Common myeloid progenitor, CD34-positive (primary cell): ENCODE measurements at regions not wholly inside any gene's neighbourhood (a gene's known extent, or its start where the extent isn't known, plus 50 kb on each side); places are given as distances from the start of the nearest gene placed in this dataset.

Source experiments
- CTCF ChIA-PET: fragments of 350-600 bp; sonication (Branson Sonifier 250); formaldehyde crosslinking; loops from one replicate; lab custom pipeline; 2021; ENCODE audit warnings: antibody characterized with exemption; lab: Charles Lee
- POLR2A ChIA-PET: fragments of 350-600 bp; sonication (Branson Sonifier 250); formaldehyde crosslinking; loops from one replicate; lab custom pipeline; 2021; ENCODE audit warnings: antibody characterized with exemption; lab: Charles Lee
- DNase-seq, 3 donors: peaks; one replicate each; pipeline versions ENCODE4 v3.0.0 to v3.0.0-alpha.2; 2013
- H3K27ac ChIP-seq, 2 experiments: 1 replicate in 1 of 2; 2 replicates in 1 of 2; pipeline ENCODE4 v1.7.0; 2013; ENCODE audit warnings: inconsistent platforms in 2 of 2, low read length in 2 of 2, mild to moderate bottlenecking in 2 of 2, low read depth in 1 of 2, moderate library complexity in 1 of 2; ENCODE audit not compliant: severe bottlenecking in 2 of 2, insufficient read depth in 1 of 2, poor library complexity in 1 of 2
- H3K27me3 ChIP-seq, 5 experiments: replicated peaks in 2 of 5; 1 replicate in 3 of 5; 2 replicates in 2 of 5; pipeline versions ENCODE4 v1.6.1 to v1.7.0; 2013; ENCODE audit warnings: low read length in 4 of 5, mild to moderate bottlenecking in 2 of 5, moderate library complexity in 2 of 5, inconsistent platforms in 1 of 5; ENCODE audit not compliant: insufficient read depth in 5 of 5, control insufficient read depth in 4 of 5
- H3K36me3 ChIP-seq, 4 experiments: 1 replicate in 2 of 4; 2 replicates in 2 of 4; pipeline versions ENCODE4 v1.6.1 to v1.7.0; 2013; ENCODE audit warnings: low read length in 3 of 4, control low read depth in 1 of 4, mild to moderate bottlenecking in 1 of 4; ENCODE audit not compliant: control insufficient read depth in 4 of 4, insufficient read depth in 4 of 4
- H3K4me1 ChIP-seq, 4 experiments: 1 replicate in 3 of 4; 2 replicates in 1 of 4; pipeline versions ENCODE4 v1.6.1 to v1.7.1; 2013; ENCODE audit warnings: low read length in 3 of 4, mild to moderate bottlenecking in 3 of 4, control low read depth in 1 of 4, inconsistent platforms in 1 of 4, moderate library complexity in 1 of 4; ENCODE audit not compliant: control insufficient read depth in 4 of 4, insufficient read depth in 4 of 4; ENCODE audit errors: control extremely low read depth in 1 of 4
- H3K4me3 ChIP-seq, 7 experiments: 1 replicate in 4 of 7; 2 replicates in 3 of 7; pipeline versions ENCODE4 v1.5.1 to v1.7.0; 2013; ENCODE audit warnings: mild to moderate bottlenecking in 7 of 7, low read length in 6 of 7, moderate library complexity in 6 of 7, inconsistent platforms in 2 of 7, low read depth in 2 of 7, control low read depth in 1 of 7; ENCODE audit not compliant: insufficient read depth in 4 of 7, control insufficient read depth in 1 of 7; ENCODE audit errors: extremely low read depth in 1 of 7
- H3K9me3 ChIP-seq, 5 experiments: 1 replicate in 4 of 5; 2 replicates in 1 of 5; pipeline versions ENCODE4 v1.6.1 to v1.7.1; 2013; ENCODE audit warnings: low read length in 4 of 5, mild to moderate bottlenecking in 2 of 5, inconsistent platforms in 1 of 5, low read depth in 1 of 5, moderate library complexity in 1 of 5; ENCODE audit not compliant: control insufficient read depth in 4 of 5, insufficient read depth in 2 of 5; ENCODE audit errors: control extremely low read depth in 1 of 5
- WGBS: methylation state at CpG from one replicate; pipeline ENCODE4 v1.1.5; 2013; ENCODE audit not compliant: insufficient coverage; 5-methylcytosine and 5-hydroxymethylcytosine counted together

DNA sequence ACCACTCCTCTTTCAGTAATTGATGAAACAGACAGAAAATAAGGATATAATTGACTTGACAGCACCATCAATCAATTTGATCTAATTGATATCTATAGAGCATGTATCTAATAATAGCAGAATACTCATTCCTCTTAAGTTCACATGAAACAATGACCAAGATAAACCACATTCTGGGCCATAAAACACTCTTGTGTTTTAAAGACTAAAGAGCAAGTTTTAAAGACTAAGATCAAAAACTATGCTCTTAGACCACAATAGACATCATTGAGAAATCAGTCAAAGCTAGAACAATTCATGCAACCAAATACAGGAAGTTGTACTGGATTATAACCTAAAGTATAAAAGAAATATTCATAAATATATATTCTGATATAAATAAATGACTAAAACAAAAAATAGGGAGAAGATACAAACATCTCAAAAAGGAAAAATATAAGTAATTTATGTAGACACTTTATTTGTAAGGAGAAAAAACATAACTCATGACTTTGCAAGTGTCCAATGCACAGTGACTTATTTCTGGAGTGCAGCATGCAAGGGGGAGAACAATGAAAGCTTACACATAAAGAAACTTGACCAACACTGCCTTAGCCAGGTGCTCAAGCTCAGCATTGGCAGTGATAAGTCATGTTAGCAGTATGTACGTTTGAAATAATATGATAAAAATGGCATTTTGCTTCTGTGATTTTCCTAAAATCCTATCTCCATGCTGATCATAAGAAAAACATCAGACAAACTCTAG, 312.7 kb upstream of the IGFBP3 start:
- no peaks in the 10 kb centered on the region for H3K36me3 ChIP-seq
- H3K4me1 ChIP-seq = no peaks in the 10 kb centered on the region
- DNase-seq = no peak
- no peaks in the 10 kb centered on the region for H3K9me3 ChIP-seq
- no peak overlapping the region for H3K27ac ChIP-seq
- H3K4me3 ChIP-seq = no peak overlapping the region
- no CpG with 5 or more reads among the region's 1 CpG for WGBS
- CTCF ChIA-PET = no interaction called here
- POLR2A ChIA-PET = no interaction called here
- no peaks in the 10 kb centered on the region for H3K27me3 ChIP-seq

DNA sequence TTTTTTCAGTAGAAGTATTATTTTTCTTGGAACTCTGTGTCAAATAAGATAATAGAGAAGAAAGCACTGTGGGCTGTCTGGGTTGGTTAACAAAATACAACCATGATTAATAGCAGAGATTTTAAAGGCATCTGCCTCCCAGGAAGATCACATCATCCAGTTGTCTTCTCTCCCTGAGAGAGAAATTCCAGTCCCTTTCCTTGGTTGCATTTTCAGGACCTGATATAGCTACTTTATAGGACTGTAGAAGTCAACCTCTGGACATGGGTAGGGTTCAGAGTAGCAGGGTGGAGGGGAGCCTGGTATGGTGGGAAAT, 309.9 kb upstream of the IGFBP3 start:
- Histone ChIP-seq H3K27me3 (no peaks in the 10 kb centered on the region), H3K27ac (no peak overlapping the region), H3K36me3 (no peaks in the 10 kb centered on the region), H3K9me3 (no peaks in the 10 kb centered on the region), H3K4me3 (no peak overlapping the region), H3K4me1 (no peaks in the 10 kb centered on the region)
- ChIA-PET POLR2A (interaction anchor here (0.7 kb wide), 1 partner anchor 246 kb away, joined by 3 read pairs; no protein-coding TSS in a partner anchor), CTCF (no interaction called here)
- no peak for DNase-seq

- WGBS = no CpG with 5 or more reads among the region's 3 CpGs
- ChIA-PET POLR2A (no interaction called here), CTCF (no interaction called here)
Measured at GRCh38 chr7:46230298-46230989, 309.4 kb upstream of the IGFBP3 start.

GRCh38 chr7:46229409-46229808, 308.3 kb upstream of the IGFBP3 start:
- POLR2A ChIA-PET = no interaction called here
- no peak for DNase-seq
- Histone ChIP-seq H3K27ac (no peak overlapping the region), H3K36me3 (no peaks in the 10 kb centered on the region), H3K9me3 (no peaks in the 10 kb centered on the region), H3K4me1 (no peaks in the 10 kb centered on the region), H3K4me3 (no peak overlapping the region), H3K27me3 (no peaks in the 10 kb centered on the region)
- CTCF ChIA-PET = no interaction called here
- 89% methylated on average over 3 of the region's 4 CpGs for WGBS

More at GRCh38 chr7:46230298-46230989, 309.4 kb upstream of the IGFBP3 start:
- Histone ChIP-seq H3K27ac (no peak overlapping the region), H3K9me3 (no peaks in the 10 kb centered on the region), H3K27me3 (no peaks in the 10 kb centered on the region), H3K36me3 (no peaks in the 10 kb centered on the region), H3K4me3 (no peak overlapping the region), H3K4me1 (no peaks in the 10 kb centered on the region)
- DNase-seq = no peak

- DNase-seq = no peak
- Histone ChIP-seq H3K27me3 (no peaks in the 10 kb centered on the region), H3K4me1 (no peaks in the 10 kb centered on the region), H3K27ac (no peak overlapping the region), H3K9me3 (no peaks in the 10 kb centered on the region), H3K4me3 (no peak overlapping the region), H3K36me3 (no peaks in the 10 kb centered on the region)
- POLR2A ChIA-PET = no interaction called here
- CTCF ChIA-PET = no interaction called here
- WGBS = no CpG with 5 or more reads among the region's 3 CpGs
Measured at GRCh38 chr7:46226860-46227259, 305.8 kb upstream of the IGFBP3 start.

GRCh38 chr7:46224363-46224762, 303.3 kb upstream of the IGFBP3 start:
- Histone ChIP-seq H3K4me3 (no peak overlapping the region), H3K27ac (no peak overlapping the region), H3K27me3 (no peaks in the 10 kb centered on the region), H3K9me3 (no peaks in the 10 kb centered on the region), H3K36me3 (no peaks in the 10 kb centered on the region), H3K4me1 (no peaks in the 10 kb centered on the region)
- POLR2A ChIA-PET = interaction anchor here (1.1 kb wide), 1 partner anchor 11 kb away, joined by 3 read pairs; no protein-coding TSS in a partner anchor
- CTCF ChIA-PET = interaction anchor here (1.1 kb wide), 1 partner anchor 11 kb away, joined by 3 read pairs; no protein-coding TSS in a partner anchor
- no peak for DNase-seq
- 82% methylated on average over 3 of the region's 5 CpGs for WGBS

DNA sequence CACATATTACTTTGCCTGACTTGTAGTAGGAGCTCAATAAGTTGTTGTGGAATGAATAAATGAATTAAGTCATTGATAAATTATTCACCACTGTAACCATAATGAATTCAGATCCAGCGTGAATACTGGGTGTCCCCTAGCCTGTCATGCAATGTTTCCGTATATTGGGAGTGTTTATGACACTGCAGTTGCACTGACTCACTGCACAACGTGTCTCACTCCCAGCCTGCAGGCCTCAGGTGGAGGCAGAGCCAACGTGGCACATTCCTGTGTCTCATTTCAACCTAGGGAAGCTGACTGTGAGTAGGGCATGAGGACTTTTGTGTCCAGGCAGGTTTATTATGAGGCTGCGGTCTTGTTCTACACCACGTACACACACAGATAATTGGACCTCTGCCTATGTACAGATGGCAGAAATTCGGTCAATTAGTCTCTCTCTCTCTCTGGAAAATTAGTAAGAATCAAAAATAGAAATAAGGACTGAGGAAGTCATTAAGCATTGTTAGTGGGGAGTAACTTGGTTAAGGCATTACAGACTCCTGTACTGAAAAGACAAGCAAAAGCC, 299.1 kb upstream of the IGFBP3 start:
- ChIA-PET POLR2A (no interaction called here), CTCF (no interaction called here)
- DNase-seq = no peak
- Histone ChIP-seq H3K9me3 (no peaks in the 10 kb centered on the region), H3K4me1 (no peaks in the 10 kb centered on the region), H3K36me3 (no peaks in the 10 kb centered on the region), H3K27ac (no peak overlapping the region), H3K4me3 (no peak overlapping the region), H3K27me3 (no peaks in the 10 kb centered on the region)
- WGBS = 87% methylated on average over 5 of the region's 7 CpGs
